ENCODE measurements at regions not wholly inside any gene's neighbourhood (a gene's known extent, or its start where the extent isn't known, plus 50 kb on each side); places are given as distances from the start of the nearest gene placed in this dataset.
A peak's percentile ranks its signal among the peaks of the same experiment; 100 is the strongest.
"Not testable (repeated sequence)": the region's sequence is repeated elsewhere in the genome, so short reads cannot be mapped to it uniquely, and the experiment has no call there.

DNA sequence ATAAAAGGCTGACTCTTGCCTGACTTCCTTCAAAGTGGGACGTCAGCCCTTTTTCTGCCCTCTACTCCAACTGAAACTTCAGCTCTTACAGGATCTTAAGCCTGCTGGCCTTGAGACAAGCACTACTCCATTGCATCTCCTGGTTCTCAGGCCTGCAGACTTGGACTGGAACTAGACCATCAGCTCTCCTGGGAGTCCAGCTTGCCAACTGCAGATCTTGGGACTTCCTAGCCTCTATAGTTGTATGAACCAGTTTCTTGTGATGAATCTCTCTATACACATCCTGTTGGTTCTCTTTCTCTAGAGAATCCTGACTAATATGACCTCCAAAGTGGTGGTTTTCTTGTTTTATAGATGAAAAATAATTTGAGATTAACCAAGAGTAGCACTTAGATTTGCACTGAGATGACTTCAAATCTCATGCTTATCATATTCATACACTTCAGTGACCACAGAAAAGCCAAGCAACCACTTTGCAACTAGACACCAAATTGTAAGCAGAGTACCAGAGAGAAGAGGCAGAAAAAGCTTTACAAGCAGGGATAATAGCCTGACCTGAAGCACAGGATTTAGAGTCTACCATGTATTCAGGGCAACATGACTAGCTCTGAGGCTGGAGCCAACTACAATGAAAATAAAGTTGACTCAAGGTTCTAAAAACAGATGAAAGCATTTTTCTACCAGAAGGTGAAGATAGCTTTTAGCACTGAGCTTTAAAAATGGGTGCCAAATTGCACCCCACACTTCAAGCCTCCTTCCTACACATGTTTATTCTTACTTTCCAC is 661.3 kb upstream of the USP24 start:
- Histone ChIP-seq H3K27me3 (replicated peaks) (no peaks in the 10 kb centered on the region), H3K36me3 (no peaks in the 10 kb centered on the region)
- DNase-seq (ENCODE audit: low read depth in 1 of 2, low spot score in 2 of 2) = no peak

DNA sequence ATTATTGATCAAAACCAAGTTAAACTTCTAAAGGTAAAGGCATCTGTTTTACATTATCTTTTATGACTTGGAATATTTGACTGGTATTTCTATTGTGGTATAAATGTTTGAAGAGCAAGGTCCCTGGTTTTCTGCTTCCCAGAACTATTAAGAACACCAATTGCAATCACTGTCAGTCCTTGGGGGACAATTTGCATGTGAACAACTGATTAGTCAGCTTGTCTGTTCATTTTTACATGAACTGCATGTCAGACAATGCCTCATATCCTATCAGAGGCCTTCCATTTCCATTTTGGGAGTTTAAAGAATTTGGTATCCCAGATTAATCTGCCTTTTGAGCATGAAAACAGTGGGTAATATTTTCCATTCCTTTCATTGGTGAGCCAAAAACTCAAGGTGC is 654.9 kb upstream of the USP24 start:
- no peak overlapping the region for H3K27ac ChIP-seq
- no peaks in the 10 kb centered on the region for H3K36me3 ChIP-seq
- no peak overlapping the region for H3K4me3 ChIP-seq
- H3K4me1 ChIP-seq (replicated peaks) = peaks cover 21% of the 10 kb centered on the region
- no peaks in the 10 kb centered on the region for H3K9me3 ChIP-seq (replicated peaks)
- no peak for DNase-seq (ENCODE audit: low read depth in 1 of 2, low spot score in 2 of 2)
- H3K27me3 ChIP-seq (replicated peaks) = no peaks in the 10 kb centered on the region

More for the DNA sequence above, 661.3 kb upstream of the USP24 start:
- Histone ChIP-seq H3K27ac (no peak overlapping the region), H3K4me1 (replicated peaks) (no peaks in the 10 kb centered on the region), H3K9me3 (replicated peaks) (no peaks in the 10 kb centered on the region; the same call in 1 of the 2 replicates), H3K4me3 (no peak overlapping the region)

DNA sequence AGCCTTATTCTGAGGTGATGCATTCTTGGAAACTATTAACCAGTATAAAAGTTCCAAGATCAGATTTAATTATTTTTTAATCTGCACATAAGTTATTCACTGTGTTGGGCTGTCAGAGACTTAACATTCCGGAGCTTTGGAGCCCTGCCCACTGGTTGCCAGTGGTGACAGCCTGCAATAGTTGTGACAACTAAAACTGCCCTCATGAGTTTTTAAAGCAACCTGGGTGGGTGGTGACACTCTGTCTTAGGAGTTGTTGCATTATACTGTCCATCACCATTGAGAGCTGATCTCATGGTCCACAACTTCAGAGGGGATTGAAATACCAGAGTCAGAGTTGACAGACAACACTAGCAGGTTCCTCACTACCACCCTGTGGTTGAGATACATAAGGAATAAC is 653.9 kb upstream of the USP24 start:
- H3K36me3 ChIP-seq = no peaks in the 10 kb centered on the region
- no peaks in the 10 kb centered on the region for H3K9me3 ChIP-seq (replicated peaks)
- DNase-seq (ENCODE audit: low read depth in 1 of 2, low spot score in 2 of 2) = peak in 1 of 2 experiments; percentile 12
- H3K27ac ChIP-seq = no peak overlapping the region
- H3K4me3 ChIP-seq = no peak overlapping the region
- H3K4me1 ChIP-seq (replicated peaks) = peaks cover 21% of the 10 kb centered on the region
- H3K27me3 ChIP-seq (replicated peaks) = no peaks in the 10 kb centered on the region

DNA sequence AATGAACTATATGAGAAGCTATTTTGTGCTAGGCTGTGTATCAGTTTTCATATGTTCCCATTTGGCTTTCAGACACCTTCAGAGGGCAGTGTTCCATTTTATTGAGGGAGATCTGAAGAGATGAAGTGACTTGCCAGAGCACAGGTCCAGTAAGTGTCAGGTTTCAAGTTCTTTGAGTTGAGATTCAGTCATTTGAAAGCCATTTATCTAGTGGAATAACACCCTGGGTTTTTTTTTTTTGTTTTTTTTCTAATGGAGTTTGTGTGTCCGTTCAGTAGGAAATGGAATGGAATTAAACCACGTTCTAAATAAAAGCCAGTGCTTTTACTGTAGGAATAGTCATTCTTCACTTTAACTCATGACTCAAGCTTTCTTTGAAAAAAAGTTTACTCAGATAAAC is 652.9 kb upstream of the USP24 start:
- H3K27me3 ChIP-seq (replicated peaks) = no peaks in the 10 kb centered on the region
- H3K27ac ChIP-seq = no peak overlapping the region
- H3K4me1 ChIP-seq (replicated peaks) = peaks cover 21% of the 10 kb centered on the region
- H3K9me3 ChIP-seq (replicated peaks) = no peaks in the 10 kb centered on the region
- peak in 1 of 2 experiments; percentile 44 for DNase-seq (ENCODE audit: low read depth in 1 of 2, low spot score in 2 of 2)
- no peaks in the 10 kb centered on the region for H3K36me3 ChIP-seq
- H3K4me3 ChIP-seq = no peak overlapping the region

DNA sequence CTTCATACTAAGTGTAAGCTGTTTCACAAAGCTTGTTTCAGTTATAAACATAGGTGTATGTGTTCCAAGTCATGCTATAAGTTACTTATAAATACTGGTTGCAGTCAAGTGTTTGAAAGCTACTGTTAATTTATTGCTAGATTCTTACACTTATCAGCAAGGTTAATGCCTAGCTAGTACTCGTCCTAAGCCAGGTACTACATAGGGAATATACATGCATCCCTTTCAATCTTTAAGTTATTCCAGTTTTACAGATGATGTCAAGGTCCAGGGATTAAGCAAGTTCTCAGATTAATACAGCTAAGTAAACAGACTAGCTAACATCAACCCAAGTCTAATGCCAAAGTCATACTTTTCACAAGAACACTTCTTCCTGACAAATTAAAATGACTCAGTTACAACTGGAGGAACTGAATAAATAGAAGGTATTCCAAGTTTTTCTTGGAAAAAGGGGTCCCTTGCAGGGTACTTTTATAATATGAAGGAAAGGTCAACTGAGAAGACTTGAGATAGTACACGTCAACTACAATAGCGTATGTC is 652.2 kb upstream of the USP24 start:
- Histone ChIP-seq H3K27ac (no peak overlapping the region), H3K9me3 (replicated peaks) (no peaks in the 10 kb centered on the region), H3K27me3 (replicated peaks) (no peaks in the 10 kb centered on the region), H3K36me3 (no peaks in the 10 kb centered on the region), H3K4me3 (no peak overlapping the region), H3K4me1 (replicated peaks) (peaks cover 21% of the 10 kb centered on the region)
- no peak for DNase-seq (ENCODE audit: low read depth in 1 of 2, low spot score in 2 of 2)

DNA sequence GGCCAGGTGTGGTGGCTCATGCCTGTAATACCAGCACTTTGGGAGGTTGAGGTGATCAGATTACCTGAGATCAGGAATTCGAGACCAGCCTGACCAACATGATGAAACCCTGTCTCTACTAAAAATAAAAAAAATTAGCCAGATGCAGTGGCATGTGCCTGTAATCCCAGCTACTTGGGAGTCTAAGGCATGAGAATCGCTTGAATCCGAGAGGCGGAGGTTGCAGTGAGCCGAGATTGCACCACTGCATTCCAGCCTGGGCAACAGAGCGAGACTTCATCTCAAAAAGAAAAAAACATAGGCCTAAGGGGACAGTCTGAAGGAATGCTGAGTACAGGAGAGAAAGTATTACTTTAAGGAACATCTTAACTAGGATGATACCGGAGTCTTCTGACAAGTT is 650.6 kb upstream of the USP24 start:
- H3K4me3 ChIP-seq; DNase-seq (ENCODE audit: low read depth in 1 of 2, low spot score in 2 of 2); H3K36me3 ChIP-seq; H3K27me3 ChIP-seq (replicated peaks); H3K9me3 ChIP-seq (replicated peaks); H3K27ac ChIP-seq: not testable (repeated sequence)
- H3K4me1 ChIP-seq (replicated peaks) = peaks cover 21% of the 10 kb centered on the region

DNA sequence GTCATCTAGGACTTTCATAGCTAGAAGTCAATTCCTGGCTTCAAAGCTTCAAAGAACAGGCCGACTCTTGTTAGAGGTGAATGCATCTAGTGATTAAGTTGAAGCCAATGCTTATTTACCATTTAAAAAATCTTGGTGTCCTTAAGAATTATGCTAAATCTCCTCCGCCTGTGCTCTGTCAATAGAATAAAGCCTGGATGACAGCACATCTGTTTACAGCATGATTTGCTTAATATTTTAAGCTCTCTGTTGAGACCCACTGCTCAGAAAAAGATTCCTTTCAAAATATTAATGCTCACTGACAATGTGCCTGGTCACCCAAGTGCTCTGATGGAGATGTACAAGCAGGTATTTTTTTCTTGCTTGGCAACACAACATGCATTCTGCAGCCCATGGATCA is 649.1 kb upstream of the USP24 start:
- Histone ChIP-seq H3K4me3 (no peak overlapping the region), H3K27ac (no peak overlapping the region), H3K9me3 (replicated peaks) (no peaks in the 10 kb centered on the region), H3K36me3 (no peaks in the 10 kb centered on the region), H3K27me3 (replicated peaks) (no peaks in the 10 kb centered on the region), H3K4me1 (replicated peaks) (peaks cover 18% of the 10 kb centered on the region)
- no peak for DNase-seq (ENCODE audit: low read depth in 1 of 2, low spot score in 2 of 2)

DNA sequence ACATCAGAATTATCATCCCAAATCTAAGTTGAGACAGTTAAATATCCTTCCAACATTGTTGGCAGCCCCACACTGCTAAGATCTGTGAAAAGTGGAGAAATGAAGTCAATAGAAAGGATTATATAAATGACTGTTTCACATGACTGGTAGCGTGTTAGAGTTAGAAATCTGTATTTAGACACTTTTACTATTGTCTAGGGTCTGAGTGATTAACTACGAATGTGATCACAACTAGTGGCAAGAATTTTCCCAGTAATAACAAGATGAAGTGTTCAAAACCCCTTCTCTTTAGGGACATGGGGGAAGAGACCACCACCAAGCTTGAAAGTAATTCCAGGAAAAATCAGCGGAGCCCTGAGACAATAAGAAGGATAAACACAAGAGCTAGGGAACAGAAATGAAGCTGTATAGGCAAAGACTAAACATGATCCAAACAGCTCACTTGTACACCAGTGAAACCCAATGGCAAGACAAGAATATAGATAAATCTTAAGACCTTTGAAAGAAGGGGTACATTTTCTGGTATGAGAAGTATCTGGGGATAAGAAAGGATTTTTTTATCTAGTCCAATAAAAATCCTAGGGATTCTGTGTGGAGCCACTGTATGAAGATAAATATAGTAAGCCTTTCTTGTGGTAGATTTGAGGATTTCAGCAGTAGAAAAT is 646.6 kb upstream of the USP24 start:
- H3K27me3 ChIP-seq (replicated peaks) = no peaks in the 10 kb centered on the region
- no peak overlapping the region for H3K27ac ChIP-seq
- no peaks in the 10 kb centered on the region for H3K4me1 ChIP-seq (replicated peaks)
- H3K36me3 ChIP-seq = no peaks in the 10 kb centered on the region
- H3K9me3 ChIP-seq (replicated peaks) = no peaks in the 10 kb centered on the region
- no peak for DNase-seq (ENCODE audit: low read depth in 1 of 2, low spot score in 2 of 2)
- H3K4me3 ChIP-seq = no peak overlapping the region

DNA sequence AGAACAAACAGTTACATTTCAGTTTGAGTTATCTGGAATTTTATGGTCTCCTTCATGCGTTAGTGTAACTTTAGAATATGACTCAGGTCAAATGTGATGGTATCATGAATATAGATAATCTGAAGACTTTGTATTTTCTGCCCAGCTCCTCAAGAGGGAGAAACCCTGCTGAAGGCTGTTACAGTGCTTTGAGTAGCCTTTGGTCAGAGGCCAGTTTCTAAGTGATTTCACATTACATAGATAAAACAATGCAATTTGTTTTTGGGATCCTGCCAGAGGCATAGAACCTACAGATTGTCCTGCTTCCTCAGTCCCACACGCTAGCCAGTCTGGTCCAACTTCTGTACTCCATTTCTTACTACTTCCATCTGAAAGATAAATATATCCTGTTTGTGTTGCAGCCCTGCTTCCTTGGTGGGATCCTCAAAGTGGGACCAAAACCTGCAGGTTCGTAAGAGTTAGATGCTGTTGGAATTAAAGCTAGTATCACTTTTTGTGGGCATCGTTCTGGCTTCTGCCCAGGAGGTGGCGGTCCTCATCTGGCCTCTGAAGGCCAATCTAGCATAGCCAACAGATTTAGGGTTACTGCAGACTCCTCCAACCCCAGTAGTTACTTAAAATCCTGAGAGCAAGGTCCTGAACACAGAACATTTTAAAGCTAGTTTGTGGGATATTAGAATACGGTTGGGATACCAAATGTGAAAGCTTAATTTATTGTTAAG is 645.8 kb upstream of the USP24 start:
- Histone ChIP-seq H3K27me3 (replicated peaks) (no peaks in the 10 kb centered on the region), H3K36me3 (no peaks in the 10 kb centered on the region), H3K9me3 (replicated peaks) (no peaks in the 10 kb centered on the region), H3K27ac (no peak overlapping the region), H3K4me1 (replicated peaks) (no peaks in the 10 kb centered on the region), H3K4me3 (no peak overlapping the region)
- DNase-seq (ENCODE audit: low read depth in 1 of 2, low spot score in 2 of 2) = no peak

DNA sequence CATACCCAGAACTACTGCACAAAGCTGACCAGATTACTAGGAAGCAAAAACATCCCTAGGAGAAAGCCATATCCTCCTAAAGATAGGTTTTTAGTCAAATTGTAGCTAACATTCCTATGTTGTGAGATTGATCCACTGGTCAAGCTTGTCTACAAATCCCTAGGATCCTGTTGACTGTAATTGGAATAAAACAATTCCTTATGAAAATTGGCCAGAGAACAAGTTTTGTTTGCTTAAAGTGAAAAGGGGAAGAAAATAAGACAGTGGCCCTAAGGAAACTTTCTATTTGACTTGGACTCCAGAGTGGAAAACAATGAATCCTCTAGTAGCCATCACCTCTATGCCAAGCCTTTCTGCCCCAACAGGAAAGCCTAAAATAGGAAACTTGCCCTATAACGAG is 645.2 kb upstream of the USP24 start:
- H3K27ac ChIP-seq = no peak overlapping the region
- DNase-seq (ENCODE audit: low read depth in 1 of 2, low spot score in 2 of 2) = no peak
- no peaks in the 10 kb centered on the region for H3K36me3 ChIP-seq
- no peaks in the 10 kb centered on the region for H3K4me1 ChIP-seq (replicated peaks)
- H3K9me3 ChIP-seq (replicated peaks) = no peaks in the 10 kb centered on the region
- H3K4me3 ChIP-seq = no peak overlapping the region
- no peaks in the 10 kb centered on the region for H3K27me3 ChIP-seq (replicated peaks)

DNA sequence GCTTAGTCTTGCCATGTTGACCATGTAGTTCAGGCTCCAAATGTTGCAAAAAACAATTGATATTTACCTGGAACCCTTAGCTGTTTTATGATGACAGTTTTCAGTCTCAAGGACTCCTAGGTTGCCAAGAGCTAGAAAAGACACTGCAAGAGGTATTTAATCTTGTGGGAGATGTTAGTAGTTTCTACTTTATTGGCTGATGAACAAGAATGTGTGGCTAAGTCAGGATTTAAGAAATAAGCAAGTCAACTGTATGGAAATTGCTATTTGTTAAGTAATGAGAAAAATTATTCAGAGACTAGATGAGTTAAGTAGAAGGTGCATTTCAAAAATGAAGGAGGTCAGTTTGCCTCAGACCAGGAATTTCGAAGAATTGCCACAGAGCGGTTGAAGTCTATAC is 639.7 kb upstream of the USP24 start:
- no peaks in the 10 kb centered on the region for H3K9me3 ChIP-seq (replicated peaks)
- H3K4me3 ChIP-seq = no peak overlapping the region
- no peaks in the 10 kb centered on the region for H3K36me3 ChIP-seq
- DNase-seq (ENCODE audit: low read depth in 1 of 2, low spot score in 2 of 2) = no peak
- H3K27me3 ChIP-seq (replicated peaks) = no peaks in the 10 kb centered on the region
- no peaks in the 10 kb centered on the region for H3K4me1 ChIP-seq (replicated peaks)
- H3K27ac ChIP-seq = no peak overlapping the region

DNA sequence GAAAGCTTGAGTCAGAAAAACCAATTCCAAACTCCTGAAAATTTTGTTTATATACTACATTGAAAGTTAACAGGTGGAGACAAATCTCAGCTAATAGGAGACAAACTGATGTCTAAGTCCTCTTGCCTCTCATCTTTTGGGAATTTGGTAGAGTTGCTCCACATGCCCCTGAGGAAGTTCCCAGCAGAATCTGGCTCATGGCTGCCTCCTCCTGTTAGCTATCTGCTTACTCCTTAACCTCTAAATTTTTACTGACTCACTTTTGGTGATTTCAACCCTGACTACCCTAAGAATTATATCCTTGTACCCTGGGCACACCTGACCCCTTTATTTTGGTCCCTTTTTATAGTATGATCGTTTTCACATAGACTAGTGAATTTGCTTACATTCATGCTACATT is 633.7 kb upstream of the USP24 start:
- DNase-seq (ENCODE audit: low read depth in 1 of 2, low spot score in 2 of 2) = no peak
- no peak overlapping the region for H3K4me3 ChIP-seq
- H3K27ac ChIP-seq = no peak overlapping the region
- no peaks in the 10 kb centered on the region; the same call in 1 of the 2 replicates for H3K27me3 ChIP-seq (replicated peaks)
- no peaks in the 10 kb centered on the region for H3K36me3 ChIP-seq
- no peaks in the 10 kb centered on the region for H3K9me3 ChIP-seq (replicated peaks)
- H3K4me1 ChIP-seq (replicated peaks) = no peaks in the 10 kb centered on the region

DNA sequence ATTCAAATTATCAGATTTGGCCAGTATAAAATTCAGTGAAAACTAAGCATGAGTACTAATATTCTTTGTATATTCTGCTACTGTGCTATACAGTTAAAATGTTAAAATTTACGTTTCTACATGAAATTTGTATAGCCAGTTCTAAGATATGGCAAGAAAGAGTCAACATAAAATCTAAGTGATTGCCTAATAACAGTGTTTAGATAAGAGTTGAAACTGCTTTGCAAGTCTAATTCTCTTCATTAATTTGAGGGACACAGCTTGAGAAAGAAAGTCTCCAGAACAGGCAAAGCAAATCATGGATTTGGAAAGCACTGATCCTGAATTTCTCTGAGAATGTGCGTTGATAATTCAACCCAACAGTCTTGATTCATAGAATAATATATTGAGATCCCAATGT is 630.9 kb upstream of the USP24 start:
- H3K36me3 ChIP-seq = no peaks in the 10 kb centered on the region
- DNase-seq (ENCODE audit: low read depth in 1 of 2, low spot score in 2 of 2) = no peak
- no peaks in the 10 kb centered on the region for H3K9me3 ChIP-seq (replicated peaks)
- H3K27me3 ChIP-seq (replicated peaks) = no peaks in the 10 kb centered on the region; the same call in 1 of the 2 replicates
- no peak overlapping the region for H3K4me3 ChIP-seq
- H3K4me1 ChIP-seq (replicated peaks) = no peaks in the 10 kb centered on the region
- no peak overlapping the region for H3K27ac ChIP-seq

DNA sequence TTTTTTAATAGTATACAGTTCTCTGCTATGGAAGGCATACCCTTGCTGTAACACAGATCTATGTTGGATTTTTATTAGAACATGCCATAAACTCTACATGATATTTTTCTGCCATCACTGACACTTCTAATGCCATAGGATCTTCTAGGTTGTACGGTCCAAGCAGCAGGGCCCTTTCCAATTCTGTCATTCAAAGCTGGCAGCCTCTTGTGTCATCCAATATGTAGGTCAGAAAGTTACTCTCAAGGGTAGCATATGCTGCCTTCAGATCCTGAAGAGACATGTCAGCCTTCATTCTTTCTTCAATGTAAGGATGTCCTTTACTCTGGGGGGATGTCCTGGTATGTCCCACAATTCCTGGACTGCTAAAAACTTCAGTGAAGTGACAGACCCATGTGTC is 629.2 kb upstream of the USP24 start:
- Histone ChIP-seq H3K27ac (no peak overlapping the region), H3K4me1 (replicated peaks) (no peaks in the 10 kb centered on the region), H3K27me3 (replicated peaks) (no peaks in the 10 kb centered on the region), H3K36me3 (no peaks in the 10 kb centered on the region), H3K4me3 (no peak overlapping the region), H3K9me3 (replicated peaks) (no peaks in the 10 kb centered on the region)
- no peak for DNase-seq (ENCODE audit: low read depth in 1 of 2, low spot score in 2 of 2)

Measured in SJSA1 (cell line).